ENCODE measurements at regions not wholly inside any gene's neighbourhood (a gene's known extent, or its start where the extent isn't known, plus 50 kb on each side); places are given as distances from the start of the nearest gene placed in this dataset.

DNA sequence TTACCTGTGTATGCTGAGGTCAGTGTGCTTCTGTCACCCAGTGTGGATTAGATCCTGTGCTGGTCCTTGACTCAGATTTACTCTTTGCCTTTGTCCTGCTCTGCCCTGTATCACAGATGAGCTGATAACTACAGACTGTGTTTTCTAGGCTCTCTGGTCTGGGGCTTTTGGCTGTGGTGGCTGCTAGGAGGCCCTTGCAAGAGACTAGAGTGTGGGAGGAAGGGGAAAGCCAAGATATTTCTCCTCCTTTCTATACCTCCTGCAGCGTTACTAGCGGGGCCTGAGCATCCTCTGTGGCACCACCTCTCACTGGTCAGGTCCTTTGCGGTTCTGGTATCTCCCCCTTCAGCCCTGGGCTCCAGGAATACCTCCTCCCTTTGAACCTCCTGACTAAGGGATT lies 282.3 kb upstream of the TBC1D5 start:
- Histone ChIP-seq H3K27ac (ENCODE audit: low read depth, low read length) (no peak overlapping the region), H4K20me1 (ENCODE audit: low read depth, low read length) (no peaks in the 10 kb centered on the region), H3K4me2 (ENCODE audit: low read depth, low read length, poor library complexity, severe bottlenecking) (no peak overlapping the region), H3K9ac (ENCODE audit: low read length) (no peak overlapping the region), H3K9me2 (replicated peaks; ENCODE audit: insufficient read depth, low read length) (no peaks in the 10 kb centered on the region), H3K27me3 (ENCODE audit: low read length) (no peaks in the 10 kb centered on the region), H3K79me2 (ENCODE audit: insufficient read depth, low read length) (no peaks in the 10 kb centered on the region), H3K36me3 (ENCODE audit: low read length) (no peaks in the 10 kb centered on the region), H2AFZ (ENCODE audit: low read depth, low read length, severe bottlenecking) (no peak overlapping the region), H3F3A (ENCODE audit: insufficient read depth) (no peaks in the 10 kb centered on the region), H3K4me3 (ENCODE audit: insufficient read depth, low read length, poor library complexity, severe bottlenecking) (no peak overlapping the region), H3K9me3 (ENCODE audit: insufficient read depth, low read length) (no peaks in the 10 kb centered on the region)
- no peak for TF ChIP-seq EZH2phosphoT487 (conservative IDR thresholded peaks at IDR 0.05; ENCODE audit: low read length)
- TF ChIP-seq, protein P1, sequence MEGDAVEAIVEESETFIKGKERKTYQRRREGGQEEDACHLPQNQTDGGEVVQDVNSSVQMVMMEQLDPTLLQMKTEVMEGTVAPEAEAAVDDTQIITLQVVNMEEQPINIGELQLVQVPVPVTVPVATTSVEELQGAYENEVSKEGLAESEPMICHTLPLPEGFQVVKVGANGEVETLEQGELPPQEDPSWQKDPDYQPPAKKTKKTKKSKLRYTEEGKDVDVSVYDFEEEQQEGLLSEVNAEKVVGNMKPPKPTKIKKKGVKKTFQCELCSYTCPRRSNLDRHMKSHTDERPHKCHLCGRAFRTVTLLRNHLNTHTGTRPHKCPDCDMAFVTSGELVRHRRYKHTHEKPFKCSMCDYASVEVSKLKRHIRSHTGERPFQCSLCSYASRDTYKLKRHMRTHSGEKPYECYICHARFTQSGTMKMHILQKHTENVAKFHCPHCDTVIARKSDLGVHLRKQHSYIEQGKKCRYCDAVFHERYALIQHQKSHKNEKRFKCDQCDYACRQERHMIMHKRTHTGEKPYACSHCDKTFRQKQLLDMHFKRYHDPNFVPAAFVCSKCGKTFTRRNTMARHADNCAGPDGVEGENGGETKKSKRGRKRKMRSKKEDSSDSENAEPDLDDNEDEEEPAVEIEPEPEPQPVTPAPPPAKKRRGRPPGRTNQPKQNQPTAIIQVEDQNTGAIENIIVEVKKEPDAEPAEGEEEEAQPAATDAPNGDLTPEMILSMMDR (IDR thresholded peaks at IDR 0.05; ENCODE audit: insufficient read depth, low read length, poor library complexity, severe bottlenecking) = no peak

DNA sequence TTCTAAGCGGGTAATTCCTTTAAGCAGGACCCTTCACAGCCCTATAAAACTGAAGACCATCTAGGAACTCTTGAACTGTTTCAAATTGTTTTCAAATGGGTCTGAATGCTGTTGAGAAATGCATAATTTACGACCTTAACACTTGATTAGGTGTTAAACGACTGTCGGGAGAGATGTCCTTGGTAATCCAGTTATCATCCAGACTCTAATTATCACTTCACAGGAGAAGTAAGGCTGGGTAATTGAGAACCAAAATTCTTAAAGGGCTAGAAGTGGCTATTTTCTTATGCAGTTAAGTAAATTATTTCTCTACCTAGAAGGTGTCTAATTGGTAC lies 276.7 kb upstream of the TBC1D5 start:
- no peaks in the 10 kb centered on the region for H3F3A ChIP-seq (ENCODE audit: insufficient read depth)
- no peaks in the 10 kb centered on the region for H3K27me3 ChIP-seq (ENCODE audit: low read length)
- no peaks in the 10 kb centered on the region for H3K9me2 ChIP-seq (replicated peaks; ENCODE audit: insufficient read depth, low read length)
- no peak overlapping the region for H3K4me2 ChIP-seq (ENCODE audit: low read depth, low read length, poor library complexity, severe bottlenecking)
- no peaks in the 10 kb centered on the region for H3K36me3 ChIP-seq (ENCODE audit: low read length)
- no peaks in the 10 kb centered on the region for H4K20me1 ChIP-seq (ENCODE audit: low read depth, low read length)
- no peaks in the 10 kb centered on the region for H3K9me3 ChIP-seq (ENCODE audit: insufficient read depth, low read length)
- no peak overlapping the region for H3K9ac ChIP-seq (ENCODE audit: low read length)
- TF ChIP-seq, protein P1 (IDR thresholded peaks at IDR 0.05; ENCODE audit: insufficient read depth, low read length, poor library complexity, severe bottlenecking) = no peak
- TF ChIP-seq EZH2phosphoT487 (conservative IDR thresholded peaks at IDR 0.05; ENCODE audit: low read length) = no peak
- no peak overlapping the region for H2AFZ ChIP-seq (ENCODE audit: low read depth, low read length, severe bottlenecking)
- no peak overlapping the region for H3K27ac ChIP-seq (ENCODE audit: low read depth, low read length)
- H3K79me2 ChIP-seq (ENCODE audit: insufficient read depth, low read length) = no peaks in the 10 kb centered on the region
- H3K4me3 ChIP-seq (ENCODE audit: insufficient read depth, low read length, poor library complexity, severe bottlenecking) = no peak overlapping the region

DNA sequence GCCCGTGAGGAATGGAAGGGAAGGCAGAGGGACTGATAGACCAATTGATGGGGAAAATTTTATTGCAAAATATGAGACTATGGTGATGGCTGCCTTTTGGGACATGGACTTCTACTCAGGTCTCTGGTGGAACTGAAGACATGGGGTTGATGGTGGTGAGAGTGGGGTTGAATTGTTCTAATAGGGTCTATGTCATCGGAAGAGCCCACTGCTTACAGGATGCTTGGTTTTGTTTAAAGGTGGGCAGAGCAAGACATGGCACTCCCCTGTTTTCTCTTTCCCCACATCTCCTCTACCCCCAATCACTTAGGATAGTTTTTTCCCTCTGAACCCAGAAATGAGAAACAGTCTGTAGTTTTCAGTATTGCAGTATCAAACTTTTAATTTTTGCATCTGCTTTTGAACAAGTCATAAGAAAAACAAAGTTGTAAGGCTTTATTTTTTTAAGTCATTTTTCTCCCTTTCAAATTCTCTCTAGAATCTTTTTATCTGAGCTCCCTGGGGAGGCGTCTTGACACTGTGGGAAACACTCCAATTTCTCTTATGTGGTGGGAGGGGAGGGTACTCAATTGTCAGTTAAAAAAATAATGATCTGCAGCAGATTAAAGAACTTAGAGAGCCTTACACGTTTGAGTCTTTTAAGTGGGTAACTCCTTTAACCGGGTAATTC lies 276.2 kb upstream of the TBC1D5 start:
- no peaks in the 10 kb centered on the region for H3K9me3 ChIP-seq (ENCODE audit: insufficient read depth, low read length)
- no peaks in the 10 kb centered on the region for H3K36me3 ChIP-seq (ENCODE audit: low read length)
- H3K4me2 ChIP-seq (ENCODE audit: low read depth, low read length, poor library complexity, severe bottlenecking) = no peak overlapping the region
- no peaks in the 10 kb centered on the region for H3K9me2 ChIP-seq (replicated peaks; ENCODE audit: insufficient read depth, low read length)
- no peak overlapping the region for H3K9ac ChIP-seq (ENCODE audit: low read length)
- no peak overlapping the region for H3K27ac ChIP-seq (ENCODE audit: low read depth, low read length)
- no peak overlapping the region for H3K4me3 ChIP-seq (ENCODE audit: insufficient read depth, low read length, poor library complexity, severe bottlenecking)
- TF ChIP-seq EZH2phosphoT487 (conservative IDR thresholded peaks at IDR 0.05; ENCODE audit: low read length) = no peak
- TF ChIP-seq, protein P1 (IDR thresholded peaks at IDR 0.05; ENCODE audit: insufficient read depth, low read length, poor library complexity, severe bottlenecking) = no peak
- H3K79me2 ChIP-seq (ENCODE audit: insufficient read depth, low read length) = no peaks in the 10 kb centered on the region
- no peaks in the 10 kb centered on the region for H3K27me3 ChIP-seq (ENCODE audit: low read length)
- no peaks in the 10 kb centered on the region for H4K20me1 ChIP-seq (ENCODE audit: low read depth, low read length)
- no peaks in the 10 kb centered on the region for H3F3A ChIP-seq (ENCODE audit: insufficient read depth)
- H2AFZ ChIP-seq (ENCODE audit: low read depth, low read length, severe bottlenecking) = no peak overlapping the region

Measured in SU-DHL-6 (cell line).